Stimulated activated CD4-positive, alpha-beta T cell treated with anti-CD3 and anti-CD28 coated beads, Interleukin-15, amount 100 ng/mL, for 1 hour (primary cell): ENCODE measurements at regions not wholly inside any gene's neighbourhood (a gene's known extent, or its start where the extent isn't known, plus 50 kb on each side); places are given as distances from the start of the nearest gene placed in this dataset.
A peak's percentile ranks its signal among the peaks of the same experiment; 100 is the strongest.

Experiments
- DNase-seq, 2 donors: peaks; one replicate each; pipeline ENCODE4 v3.0.0-alpha.2; 2020; ENCODE audit warnings: low read depth in 1 of 2, low spot score in 1 of 2

GRCh38 chr19:13606156-13606555 lies 99.9 kb upstream of the CACNA1A start:
- no peak for DNase-seq

GRCh38 chr19:13604902-13605586 lies 98.8 kb upstream of the CACNA1A start:
- DNase-seq, result no peak

- DNase-seq, result no peak
These were observed 94.5 kb upstream of the CACNA1A start for GRCh38 chr19:13600802-13601201.

GRCh38 chr19:13600091-13600490 lies 93.8 kb upstream of the CACNA1A start:
- DNase-seq, result no peak

- DNase-seq, result no peak
These were observed 93.4 kb upstream of the CACNA1A start for GRCh38 chr19:13599681-13600080.

GRCh38 chr19:13598098-13598497 lies 91.8 kb upstream of the CACNA1A start:
- no peak for DNase-seq

GRCh38 chr19:13597640-13598039 lies 91.4 kb upstream of the CACNA1A start:
- peak; percentile 13 to 16 for DNase-seq

- peak; percentile 61 to 79 for DNase-seq
These were observed 82.9 kb upstream of the CACNA1A start for GRCh38 chr19:13588957-13589833.

GRCh38 chr19:13585512-13585911 lies 79.2 kb upstream of the CACNA1A start:
- DNase-seq, result no peak

GRCh38 chr19:13583753-13584152 lies 77.5 kb upstream of the CACNA1A start:
- no peak for DNase-seq

GRCh38 chr19:13583114-13583513 lies 76.8 kb upstream of the CACNA1A start:
- DNase-seq, result no peak

- DNase-seq, result no peak
These were observed 75.3 kb upstream of the CACNA1A start for GRCh38 chr19:13581576-13581975.

- no peak for DNase-seq
These were observed 73.2 kb upstream of the CACNA1A start for GRCh38 chr19:13579388-13580060.

GRCh38 chr19:13576726-13577125 lies 70.4 kb upstream of the CACNA1A start:
- no peak for DNase-seq

- DNase-seq, result no peak
These were observed 68.7 kb upstream of the CACNA1A start for GRCh38 chr19:13574933-13575332.

GRCh38 chr19:13573056-13573667 lies 66.9 kb upstream of the CACNA1A start:
- DNase-seq, result no peak

- DNase-seq, result no peak
These were observed 55.2 kb upstream of the CACNA1A start for GRCh38 chr19:13561461-13561860.

GRCh38 chr19:13557756-13558398 lies 51.6 kb upstream of the CACNA1A start:
- DNase-seq, result no peak

GRCh38 chr19:13556552-13556951 lies 50.3 kb upstream of the CACNA1A start:
- DNase-seq, result no peak
